HG02885 (cell line): ENCODE measurements at regions not wholly inside any gene's neighbourhood (a gene's known extent, or its start where the extent isn't known, plus 50 kb on each side); places are given as distances from the start of the nearest gene placed in this dataset.

ENCODE experiments used
- ATAC-seq: cut with Tn5 transposase; IDR thresholded peaks from one replicate; pipeline ENCODE4 v1.9.1; 2021; ENCODE audit warnings: mild to moderate bottlenecking; ENCODE audit not compliant: unreplicated experiment, poor library complexity

- no peak for ATAC-seq
Measured at GRCh38 chr6:159373670-159374069, 204.5 kb downstream of the FNDC1 start.

- ATAC-seq = no peak
Measured at GRCh38 chr6:159372333-159372732, 203.1 kb downstream of the FNDC1 start.

- no peak for ATAC-seq
Measured at GRCh38 chr6:159360306-159360705, 191.1 kb downstream of the FNDC1 start.

GRCh38 chr6:159359581-159360297 is 190.5 kb downstream of the FNDC1 start:
- no peak for ATAC-seq

- ATAC-seq = no peak
Measured at GRCh38 chr6:159358562-159358961, 189.4 kb downstream of the FNDC1 start.

GRCh38 chr6:159357211-159357915 is 188.2 kb downstream of the FNDC1 start:
- no peak for ATAC-seq

GRCh38 chr6:159353193-159353592 is 184.0 kb downstream of the FNDC1 start:
- ATAC-seq = no peak

GRCh38 chr6:159351707-159352106 is 182.5 kb downstream of the FNDC1 start:
- no peak for ATAC-seq

- no peak for ATAC-seq
Measured at GRCh38 chr6:159349915-159350314, 180.7 kb downstream of the FNDC1 start.

- no peak for ATAC-seq
Measured at GRCh38 chr6:159343709-159344108, 174.5 kb downstream of the FNDC1 start.

GRCh38 chr6:159342146-159342545 is 172.9 kb downstream of the FNDC1 start:
- no peak for ATAC-seq

GRCh38 chr6:159334068-159334467 is 164.9 kb downstream of the FNDC1 start:
- ATAC-seq = no peak

- no peak for ATAC-seq
Measured at GRCh38 chr6:159331451-159331850, 162.3 kb downstream of the FNDC1 start.

GRCh38 chr6:159329081-159329480 is 159.9 kb downstream of the FNDC1 start:
- ATAC-seq = no peak

- ATAC-seq = no peak
Measured at GRCh38 chr6:159328052-159328451, 158.9 kb downstream of the FNDC1 start.

- ATAC-seq = no peak
Measured at GRCh38 chr6:159325476-159325875, 156.3 kb downstream of the FNDC1 start.

GRCh38 chr6:159324596-159324995 is 155.4 kb downstream of the FNDC1 start:
- no peak for ATAC-seq
